HFF-Myc (cell line): ENCODE measurements at regions not wholly inside any gene's neighbourhood (a gene's known extent, or its start where the extent isn't known, plus 50 kb on each side); places are given as distances from the start of the nearest gene placed in this dataset.
"Not testable (repeated sequence)": the region's sequence is repeated elsewhere in the genome, so short reads cannot be mapped to it uniquely, and the experiment has no call there.

Experiments
- DNase-seq: peaks from one replicate; pipeline ENCODE4 v3.0.0-alpha.2; 2011; ENCODE audit warnings: low read depth; ENCODE audit errors: extremely low read depth
- H3K4me3 ChIP-seq: replicated peaks from 2 replicates; pipeline ENCODE4 v1.5.1; 2011; ENCODE audit warnings: low read depth, mild to moderate bottlenecking, control low read depth, low read length
- TF ChIP-seq, protein P1 (sequence below): IDR thresholded peaks from 2 replicates; pipeline ENCODE4 v1.5.1; 2012; ENCODE audit warnings: mild to moderate bottlenecking, low read depth, low read length, control low read depth; ENCODE audit errors: missing control alignments

DNA sequence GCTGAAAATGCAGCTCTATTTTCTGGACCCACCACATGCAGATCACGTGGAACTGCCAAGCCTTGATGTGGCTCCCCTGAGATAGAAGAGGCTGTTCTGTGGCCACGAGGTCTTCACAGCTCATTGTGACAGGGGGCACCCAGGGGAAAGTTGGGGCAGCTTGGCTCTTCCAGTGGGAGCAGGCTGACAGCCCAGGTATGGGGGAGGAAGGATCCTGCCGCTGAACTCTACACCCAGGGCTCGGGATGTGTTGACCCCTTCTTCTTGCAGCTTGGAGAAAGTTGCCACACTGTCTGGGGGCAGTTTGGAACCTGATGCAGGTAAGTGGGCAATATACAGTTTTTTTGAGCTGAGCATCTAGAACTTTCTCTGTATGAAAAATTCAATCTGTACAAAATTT, 133.6 kb upstream of the PITX1 start:
- H3K4me3 ChIP-seq, result no peak overlapping the region
- no peak for DNase-seq
- TF ChIP-seq, protein P1, sequence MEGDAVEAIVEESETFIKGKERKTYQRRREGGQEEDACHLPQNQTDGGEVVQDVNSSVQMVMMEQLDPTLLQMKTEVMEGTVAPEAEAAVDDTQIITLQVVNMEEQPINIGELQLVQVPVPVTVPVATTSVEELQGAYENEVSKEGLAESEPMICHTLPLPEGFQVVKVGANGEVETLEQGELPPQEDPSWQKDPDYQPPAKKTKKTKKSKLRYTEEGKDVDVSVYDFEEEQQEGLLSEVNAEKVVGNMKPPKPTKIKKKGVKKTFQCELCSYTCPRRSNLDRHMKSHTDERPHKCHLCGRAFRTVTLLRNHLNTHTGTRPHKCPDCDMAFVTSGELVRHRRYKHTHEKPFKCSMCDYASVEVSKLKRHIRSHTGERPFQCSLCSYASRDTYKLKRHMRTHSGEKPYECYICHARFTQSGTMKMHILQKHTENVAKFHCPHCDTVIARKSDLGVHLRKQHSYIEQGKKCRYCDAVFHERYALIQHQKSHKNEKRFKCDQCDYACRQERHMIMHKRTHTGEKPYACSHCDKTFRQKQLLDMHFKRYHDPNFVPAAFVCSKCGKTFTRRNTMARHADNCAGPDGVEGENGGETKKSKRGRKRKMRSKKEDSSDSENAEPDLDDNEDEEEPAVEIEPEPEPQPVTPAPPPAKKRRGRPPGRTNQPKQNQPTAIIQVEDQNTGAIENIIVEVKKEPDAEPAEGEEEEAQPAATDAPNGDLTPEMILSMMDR, result no peak

DNA sequence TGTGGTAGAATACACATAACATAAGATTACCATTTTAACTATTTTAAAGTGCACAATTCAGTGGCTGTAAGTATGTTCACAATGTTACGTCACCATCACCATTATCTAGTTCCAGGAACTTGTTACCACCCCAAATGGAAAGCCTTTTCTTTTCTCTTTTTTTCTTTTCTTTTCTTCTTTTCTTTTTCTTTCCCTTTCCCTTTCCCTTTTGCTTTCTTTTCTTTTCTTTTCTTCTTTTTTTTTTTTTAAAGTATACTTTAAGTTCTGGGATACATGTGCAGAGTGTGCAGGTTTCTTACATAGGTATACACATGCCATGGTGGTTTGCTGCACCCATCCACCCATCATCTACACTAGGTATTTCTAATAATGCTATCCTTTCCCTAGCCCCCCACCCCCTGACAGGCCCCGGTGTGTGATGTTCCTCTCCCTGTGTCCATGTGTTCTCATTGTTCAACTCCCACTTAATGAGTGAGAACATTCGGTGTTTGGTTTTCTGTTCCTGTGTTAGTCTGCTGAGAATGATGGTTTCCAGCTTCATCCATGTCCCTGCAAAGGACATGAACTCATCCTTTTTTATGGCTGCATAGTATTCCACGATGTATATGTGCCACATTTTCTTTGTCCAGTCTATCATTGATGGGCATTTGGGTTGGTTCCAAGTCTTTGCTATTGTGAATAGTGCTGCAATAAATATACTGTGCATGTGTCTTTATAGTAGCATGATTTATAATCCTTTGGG, 131.0 kb upstream of the PITX1 start:
- H3K4me3 ChIP-seq, DNase-seq: not testable (repeated sequence)

DNA sequence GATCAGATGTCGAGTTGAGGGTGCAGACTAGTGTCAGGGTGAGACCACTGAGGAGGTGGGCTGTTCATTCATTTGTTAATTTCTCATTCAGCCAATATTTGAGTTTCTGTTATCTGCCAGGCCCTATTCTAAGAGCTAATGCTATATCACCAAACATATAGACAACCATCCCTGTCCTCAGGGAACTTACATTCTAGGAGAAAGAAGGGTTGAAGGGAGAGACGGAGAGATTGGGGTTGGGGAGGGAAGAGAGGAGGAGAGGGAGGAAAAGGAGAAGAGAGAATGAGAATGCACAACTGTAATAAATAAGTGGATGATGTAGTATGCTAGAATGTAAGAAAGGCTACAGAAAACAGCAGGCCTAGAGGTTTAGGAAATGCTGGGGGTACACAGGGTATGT, 129.9 kb upstream of the PITX1 start:
- H3K4me3 ChIP-seq, result no peak overlapping the region
- TF ChIP-seq, protein P1, result no peak
- no peak for DNase-seq

DNA sequence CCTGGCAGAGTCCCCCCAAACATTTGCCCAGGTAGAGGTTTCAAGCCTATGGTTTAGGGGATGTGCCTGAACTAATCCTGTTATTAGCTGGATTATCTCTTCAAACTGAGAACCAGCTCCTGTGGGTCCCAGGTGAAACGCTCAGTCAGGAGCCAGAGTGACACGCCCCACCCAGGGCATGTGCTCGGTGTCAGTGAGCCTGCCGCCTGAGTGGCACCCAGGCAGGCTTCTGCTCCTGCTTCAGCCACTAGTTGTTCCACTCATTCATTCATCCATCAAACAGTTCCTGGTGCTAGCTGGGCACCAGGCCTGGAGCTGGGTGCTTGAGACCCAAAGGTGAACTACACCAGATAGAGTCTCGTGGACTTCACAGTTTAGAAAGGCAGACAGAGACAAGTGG, 129.4 kb upstream of the PITX1 start:
- DNase-seq, result no peak
- H3K4me3 ChIP-seq, result no peak overlapping the region
- TF ChIP-seq, protein P1, result no peak

DNA sequence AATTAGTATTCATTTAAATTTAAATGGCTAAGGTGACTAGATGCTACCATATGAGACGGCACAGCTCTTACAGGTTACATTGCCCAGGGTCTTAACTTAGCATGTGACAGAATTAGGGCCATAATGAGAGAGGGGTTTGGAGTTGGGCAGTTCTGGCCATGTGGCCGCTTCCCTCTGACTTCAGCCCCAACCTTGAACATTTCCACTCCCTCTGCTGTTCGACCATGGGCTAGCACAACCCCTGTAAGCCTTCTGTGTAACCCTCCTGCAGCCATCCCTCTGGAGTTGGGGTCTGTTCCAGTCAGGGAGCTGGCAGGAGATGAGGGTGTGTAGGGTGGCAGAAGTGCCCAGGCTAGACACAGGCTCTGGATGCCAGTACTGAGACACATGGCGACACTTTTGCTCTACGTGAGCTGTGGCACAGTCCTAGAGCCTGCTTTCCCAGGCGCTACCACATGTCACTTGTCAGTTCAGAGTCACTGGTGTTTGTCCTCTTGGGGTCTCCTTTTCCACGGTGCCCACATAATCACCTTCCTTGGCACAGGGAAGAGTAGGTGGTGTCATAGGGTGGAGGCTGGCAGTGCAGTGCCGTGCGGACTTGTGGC, 128.7 kb upstream of the PITX1 start:
- no peak for DNase-seq
- TF ChIP-seq, protein P1, result peak; percentile 18
- H3K4me3 ChIP-seq, result no peak overlapping the region

DNA sequence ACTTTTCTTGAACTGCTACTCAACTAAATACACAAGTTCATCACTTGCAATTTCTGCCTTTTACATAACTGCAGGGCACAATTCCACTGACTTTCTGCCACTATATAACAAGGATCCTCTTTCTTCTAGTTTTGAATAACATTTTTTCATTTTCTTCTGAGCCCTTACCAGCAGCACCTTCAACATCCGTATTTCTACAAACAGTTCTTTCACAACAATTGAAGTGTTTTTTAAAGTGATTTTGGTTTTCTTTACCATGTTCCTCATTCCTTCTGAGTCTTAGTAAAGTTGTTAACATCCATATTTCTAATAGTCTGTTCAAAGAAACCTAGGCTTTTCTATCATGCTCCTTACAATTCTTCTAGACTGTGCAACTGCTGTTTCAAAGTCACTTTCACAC, 127.2 kb upstream of the PITX1 start:
- TF ChIP-seq, protein P1, result no peak
- H3K4me3 ChIP-seq, result no peak overlapping the region
- no peak for DNase-seq

DNA sequence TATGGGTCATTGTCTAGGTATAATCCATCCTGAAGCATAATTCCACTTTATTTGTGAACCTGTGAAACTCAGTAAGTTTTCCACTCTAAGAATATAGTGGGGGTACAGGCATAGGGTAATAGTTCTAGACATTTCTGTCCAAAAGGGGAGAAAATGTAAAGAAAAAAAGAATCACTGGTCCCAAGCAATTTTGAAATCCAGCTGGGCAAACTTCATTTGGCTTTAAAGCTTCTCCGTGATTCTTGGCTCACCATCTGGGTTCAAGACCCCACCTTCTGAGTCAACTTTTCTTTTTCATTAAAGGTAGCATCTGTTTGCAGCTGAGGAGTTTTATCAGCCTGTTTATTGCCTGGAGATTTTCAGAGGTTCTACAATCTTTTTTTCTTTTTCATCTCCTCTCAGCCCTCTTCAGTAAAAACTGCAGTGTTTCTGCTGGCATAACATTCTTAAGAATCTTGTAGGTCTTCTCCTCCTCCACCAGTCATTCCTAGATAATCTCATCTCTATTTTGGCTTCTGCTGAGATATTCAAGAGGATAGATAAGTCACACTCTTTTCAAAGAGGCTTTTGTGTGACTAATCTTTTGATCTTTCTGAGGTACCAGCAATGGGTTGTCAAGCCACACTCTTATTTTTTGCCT, 126.1 kb upstream of the PITX1 start:
- TF ChIP-seq, protein P1, result no peak
- H3K4me3 ChIP-seq, result no peak overlapping the region
- DNase-seq, result no peak
